RPMI7951 (cell line): ENCODE measurements at regions not wholly inside any gene's neighbourhood (a gene's known extent, or its start where the extent isn't known, plus 50 kb on each side); places are given as distances from the start of the nearest gene placed in this dataset.

Source experiments
- DNase-seq: peaks from one replicate; pipeline ENCODE4 v3.0.0-alpha.2; 2012; ENCODE audit warnings: low read depth

GRCh38 chr6:167442245-167442644 is 117.4 kb downstream of the TTLL2 start:
- no peak for DNase-seq

DNA sequence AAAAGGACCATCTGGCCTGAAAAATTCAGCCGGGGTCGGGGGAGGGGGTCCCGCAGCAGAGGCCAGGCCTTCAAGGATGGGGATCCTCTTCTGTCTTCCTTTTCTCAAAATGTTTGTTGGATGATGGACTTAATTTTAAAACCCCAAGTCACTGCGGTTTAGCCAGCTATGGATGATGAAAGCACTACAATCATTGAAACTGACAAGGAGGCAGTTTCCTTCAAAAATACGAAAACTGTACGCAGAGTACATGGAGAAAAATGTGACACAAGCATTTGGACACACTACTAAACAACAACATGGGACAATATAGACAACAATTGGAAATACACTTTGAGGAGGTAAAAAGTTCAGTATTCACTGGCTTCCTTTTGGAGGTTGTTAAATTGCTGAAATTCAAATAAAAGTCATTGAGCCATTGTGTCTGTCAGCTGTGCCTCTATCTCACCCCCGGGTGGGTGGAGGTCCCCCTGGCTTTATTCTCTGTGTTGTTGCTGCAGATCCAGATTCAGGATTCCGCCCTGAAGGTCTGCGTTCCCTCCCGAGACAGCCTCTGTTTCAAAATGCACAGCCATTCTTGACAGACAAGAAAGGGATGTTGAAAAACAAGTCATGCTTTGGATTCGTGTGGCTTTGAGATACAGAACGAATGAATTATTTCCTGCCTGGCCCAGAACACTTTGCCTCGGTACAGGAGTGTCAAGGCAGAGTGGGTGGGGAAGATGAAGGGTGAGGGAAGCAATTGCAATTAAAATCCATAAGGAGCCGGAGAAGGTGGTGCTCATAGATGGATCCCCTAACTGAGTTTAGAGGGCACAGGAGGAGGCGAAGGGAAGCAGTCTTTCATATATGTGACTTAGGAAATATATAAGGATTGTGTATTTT is 118.2 kb downstream of the TTLL2 start:
- DNase-seq: no peak

- no peak for DNase-seq
These were observed 119.9 kb downstream of the TTLL2 start for GRCh38 chr6:167444602-167445346.

DNA sequence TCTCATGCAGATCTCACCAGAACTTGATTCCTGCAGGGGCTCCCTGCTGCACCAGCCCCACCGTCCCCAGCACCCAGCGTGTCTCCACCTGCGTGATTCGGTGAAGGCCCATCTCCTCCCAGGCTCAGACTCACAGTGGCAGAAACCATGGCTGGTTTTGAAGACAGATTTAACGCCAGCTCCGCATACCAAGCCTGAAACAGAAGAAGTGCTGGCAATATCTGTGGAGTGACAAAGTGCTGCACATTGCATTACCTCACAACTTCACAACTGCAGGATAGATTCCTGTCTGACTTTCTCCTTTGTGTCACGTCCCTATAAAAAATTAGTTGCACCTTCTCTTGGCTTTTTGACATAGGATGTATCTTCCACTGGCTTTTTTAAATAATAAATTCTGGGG is 120.7 kb downstream of the TTLL2 start:
- no peak for DNase-seq

GRCh38 chr6:167446046-167446445 is 121.2 kb downstream of the TTLL2 start:
- no peak for DNase-seq

- DNase-seq: no peak
These were observed 122.1 kb downstream of the TTLL2 start for GRCh38 chr6:167446971-167447370.

DNA sequence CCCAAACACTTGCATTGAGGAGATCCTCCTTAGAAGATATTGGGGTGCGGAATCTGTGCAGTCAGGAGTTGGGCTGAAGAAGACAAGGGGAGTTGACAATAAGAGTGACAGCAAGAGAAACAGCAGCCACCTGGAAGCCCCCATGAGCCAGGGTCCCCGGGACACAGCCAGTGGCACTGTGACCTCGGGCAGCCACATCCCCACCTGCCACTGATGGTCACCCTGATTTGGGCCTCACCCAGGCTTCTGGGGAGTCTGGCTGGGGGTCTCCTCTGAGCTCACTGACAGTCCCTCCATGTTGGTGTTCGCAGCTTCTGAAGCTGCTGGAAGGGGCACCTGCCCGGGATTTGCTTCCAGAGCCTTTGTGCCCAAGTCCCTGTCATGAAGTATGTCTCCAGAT is 123.5 kb downstream of the TTLL2 start:
- no peak for DNase-seq

DNA sequence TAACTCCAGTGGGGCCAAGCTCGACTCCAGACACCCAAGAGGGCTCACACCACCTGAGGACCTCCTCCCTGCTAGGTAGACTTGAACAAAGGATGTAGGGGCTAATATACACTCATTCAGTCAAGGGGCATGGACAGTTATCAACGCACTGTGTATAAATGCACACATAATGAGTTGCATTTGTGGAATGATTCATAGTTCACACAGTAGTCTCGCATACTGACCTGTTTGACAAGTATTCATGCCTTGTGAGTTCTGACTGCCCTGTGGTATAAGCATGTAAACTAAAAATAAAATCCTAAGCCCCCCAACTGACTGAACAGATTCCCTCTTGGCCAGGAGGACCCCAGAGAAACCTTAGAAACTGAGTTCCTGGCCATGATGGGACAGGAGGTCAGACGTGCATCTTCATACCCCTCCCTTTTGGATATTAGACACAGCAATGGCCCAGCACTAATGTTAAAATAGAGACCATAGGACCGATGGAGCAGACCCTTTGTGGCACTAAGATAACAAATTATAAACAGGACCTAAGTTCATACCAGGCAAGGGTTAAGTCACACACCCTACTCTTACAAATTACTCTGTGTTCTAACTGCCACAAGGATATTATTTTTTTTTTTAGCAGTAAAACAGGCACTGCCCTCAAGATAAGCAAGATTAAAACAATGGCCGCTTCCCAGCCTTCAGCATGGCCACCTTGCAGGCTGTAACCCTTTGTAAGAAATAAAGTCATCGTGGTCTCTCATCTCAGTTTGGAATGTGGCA is 124.4 kb downstream of the TTLL2 start:
- DNase-seq: no peak

GRCh38 chr6:167450626-167451025 is 125.7 kb downstream of the TTLL2 start:
- DNase-seq: no peak

DNA sequence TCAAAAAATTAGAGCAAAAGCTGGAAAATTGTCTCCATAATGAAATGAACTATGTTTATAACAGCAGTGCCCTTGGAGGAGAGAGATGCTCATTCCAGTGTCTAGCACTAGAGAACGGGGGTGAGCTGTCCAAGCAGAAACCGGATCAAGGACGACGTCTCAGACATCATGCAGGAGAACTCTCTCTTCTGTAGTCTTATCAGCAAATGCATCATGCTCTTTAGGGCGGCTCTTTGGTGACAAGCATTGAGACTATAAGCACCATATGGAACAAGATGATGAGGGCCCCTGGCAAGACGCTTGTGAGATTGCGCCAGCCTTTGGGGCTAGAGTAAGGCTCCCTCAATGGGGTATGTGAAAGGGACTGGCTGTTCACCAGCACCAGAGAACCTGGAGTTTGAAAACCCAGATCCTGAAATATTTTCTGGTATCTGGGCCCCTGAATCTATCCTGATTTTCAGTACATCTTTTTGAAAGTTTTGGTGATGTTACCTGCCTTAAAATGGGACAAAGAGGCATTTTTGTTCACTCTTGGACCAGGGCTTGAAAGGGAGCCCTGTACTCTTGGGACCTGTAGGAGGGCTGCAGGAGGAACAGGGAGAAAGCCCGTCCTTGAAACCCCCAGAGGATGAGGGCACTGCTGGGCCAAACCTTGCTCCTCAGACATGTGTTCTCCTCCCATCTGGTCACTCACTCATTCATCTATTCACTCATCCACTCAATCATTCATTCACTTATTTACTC is 127.6 kb downstream of the TTLL2 start:
- no peak for DNase-seq

- DNase-seq: no peak
These were observed 128.2 kb downstream of the TTLL2 start for GRCh38 chr6:167453082-167453446.

DNA sequence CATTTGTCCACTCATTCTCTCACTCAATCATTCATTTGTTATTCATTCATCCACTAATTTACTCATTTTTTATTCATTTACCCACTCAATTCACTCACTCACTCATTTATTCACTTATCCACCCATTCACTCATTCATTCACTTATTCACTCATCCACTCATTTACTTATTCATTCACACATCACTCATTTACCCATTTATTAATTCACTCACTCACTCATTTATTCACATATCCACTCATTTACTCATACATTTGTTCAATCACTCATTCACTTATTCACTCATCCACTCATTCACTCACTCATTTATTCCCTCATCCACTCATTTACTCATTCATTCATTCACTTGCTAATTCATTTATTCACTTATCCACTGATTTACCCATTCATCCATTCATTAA is 129.1 kb downstream of the TTLL2 start:
- DNase-seq: no peak

GRCh38 chr6:167455371-167455770 is 130.5 kb downstream of the TTLL2 start:
- no peak for DNase-seq

GRCh38 chr6:167462514-167463312 is 137.8 kb downstream of the TTLL2 start:
- DNase-seq: no peak

DNA sequence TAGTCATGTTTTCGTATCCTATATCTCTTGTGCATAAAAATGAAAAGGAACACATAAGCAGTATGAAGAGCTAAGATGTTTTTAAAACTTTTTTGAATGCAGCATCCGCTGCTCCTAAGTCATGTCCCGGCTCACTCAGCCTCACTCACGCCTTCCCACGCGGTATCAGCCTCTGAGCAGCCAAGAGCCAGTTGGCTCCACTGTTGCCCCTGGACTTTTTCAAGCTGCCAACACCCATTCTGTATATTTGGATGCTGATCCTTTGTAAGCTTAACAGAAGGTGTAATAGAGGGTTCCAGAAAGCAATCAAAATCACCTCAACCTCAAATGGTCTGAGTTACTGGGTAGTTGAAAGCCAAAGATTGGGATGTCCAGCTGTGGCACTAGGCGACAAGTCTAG is 139.3 kb downstream of the TTLL2 start:
- no peak for DNase-seq

- no peak for DNase-seq
These were observed 140.6 kb downstream of the TTLL2 start for GRCh38 chr6:167465482-167465881.

DNA sequence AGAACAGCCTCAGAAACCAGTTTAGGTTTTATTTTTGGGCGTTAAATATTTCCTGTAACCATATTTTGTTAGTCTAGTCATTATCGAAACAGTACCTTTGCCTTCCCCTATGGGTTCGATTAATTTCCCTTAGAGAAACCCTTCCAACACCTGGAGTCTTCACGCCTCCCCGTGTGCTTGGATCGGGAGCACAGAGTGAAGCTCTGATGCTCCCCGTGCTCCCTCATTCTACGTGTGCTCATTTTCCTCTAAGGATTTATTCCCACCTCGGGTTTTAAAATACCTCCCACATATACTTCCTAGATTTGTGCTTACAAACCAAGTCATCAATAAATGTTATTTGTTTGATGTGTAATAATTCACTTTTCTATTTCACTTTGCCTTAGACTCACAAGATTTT is 142.4 kb downstream of the TTLL2 start:
- no peak for DNase-seq

DNA sequence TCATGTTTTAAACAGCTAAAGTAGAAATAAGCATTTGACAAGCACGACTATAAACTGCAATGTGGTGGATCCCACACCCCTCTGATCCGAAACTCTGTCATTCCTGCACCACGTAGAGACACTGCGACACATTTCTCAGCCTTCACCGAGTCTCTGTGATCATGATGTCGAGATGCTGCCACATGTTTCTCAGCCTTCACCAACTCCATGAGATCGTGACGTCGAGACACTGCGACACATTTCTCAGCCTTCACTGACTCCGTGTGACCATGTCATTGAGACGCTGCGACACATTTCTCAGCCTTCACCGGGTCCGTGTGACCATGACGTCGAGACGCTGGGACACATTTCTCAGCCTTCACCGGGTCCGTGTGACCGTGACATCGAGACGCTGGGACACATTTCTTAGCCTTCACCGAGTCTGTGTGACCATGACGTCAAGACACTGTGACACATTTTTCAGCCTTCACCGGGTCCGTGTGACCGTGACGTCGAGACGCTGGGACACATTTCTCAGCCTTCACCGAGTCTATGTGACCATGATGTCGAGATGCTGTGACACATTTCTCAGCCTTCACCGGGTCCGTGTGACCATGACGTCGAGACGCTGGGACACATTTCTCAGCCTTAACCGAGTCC is 143.0 kb downstream of the TTLL2 start:
- no peak for DNase-seq

DNA sequence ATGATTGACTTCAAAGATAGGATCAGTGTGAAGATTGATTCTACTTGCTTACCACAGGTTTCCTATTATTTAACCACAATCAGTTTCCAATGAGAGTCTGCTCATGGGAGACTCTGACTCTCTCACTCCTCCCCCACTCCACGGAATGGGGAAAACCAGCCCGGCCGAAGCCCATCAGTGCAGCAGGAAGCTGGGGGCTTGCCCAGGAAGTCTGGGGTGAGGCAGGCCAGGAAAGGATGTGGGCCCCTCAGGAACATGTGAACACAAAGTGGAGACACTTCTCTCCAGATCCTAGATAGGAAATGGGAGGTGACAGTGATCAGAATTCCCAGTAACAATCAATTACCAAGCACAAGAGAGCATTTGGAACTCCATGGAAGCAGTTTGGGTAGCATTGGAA is 144.2 kb downstream of the TTLL2 start:
- no peak for DNase-seq

DNA sequence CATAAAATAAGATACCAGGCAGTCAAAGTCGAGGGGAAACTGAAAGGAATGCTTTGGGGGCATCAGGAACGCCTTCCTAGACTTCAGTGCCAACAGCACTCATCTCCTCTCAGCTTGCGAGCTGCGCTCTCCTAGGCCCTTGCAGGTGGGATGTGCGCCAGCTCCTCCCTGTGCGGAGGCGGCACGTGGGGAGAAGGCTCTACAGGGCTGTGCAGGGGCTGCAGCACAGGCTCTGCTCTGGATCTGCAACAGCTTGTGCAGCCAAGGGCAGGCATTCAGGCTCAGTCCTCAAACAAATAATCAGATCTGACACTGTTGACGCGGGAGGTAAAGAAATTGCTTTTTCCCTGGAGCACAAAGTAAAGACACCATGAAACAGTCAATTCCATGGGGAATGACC is 144.8 kb downstream of the TTLL2 start:
- DNase-seq: no peak
